ENCODE measurements at regions not wholly inside any gene's neighbourhood (a gene's known extent, or its start where the extent isn't known, plus 50 kb on each side); places are given as distances from the start of the nearest gene placed in this dataset.

DNA sequence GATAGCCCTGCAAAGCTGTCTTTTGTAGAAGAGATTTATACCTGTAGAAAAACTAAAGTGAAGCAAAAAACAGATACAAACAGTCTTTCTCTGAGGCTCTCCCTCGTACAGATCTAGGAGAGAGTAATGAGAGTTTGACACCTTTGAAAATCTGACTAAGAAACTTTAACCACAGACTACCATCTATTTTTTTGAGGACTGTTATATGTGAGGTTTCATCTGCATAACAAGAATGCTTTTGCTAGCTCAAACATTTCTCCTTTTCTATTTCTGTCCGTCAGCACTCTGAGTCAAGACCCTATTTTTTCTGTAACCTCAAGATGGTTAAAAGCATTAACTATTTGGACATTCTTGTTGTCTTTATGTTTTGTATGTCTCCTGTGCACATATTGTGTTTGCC lies 193.0 kb downstream of the BTBD3 start:
- H3K9me1 ChIP-seq (ENCODE audit: control insufficient read depth, extremely low read depth, insufficient read depth, low read length), result no peaks in the 10 kb centered on the region
- H3K4me1 ChIP-seq (ENCODE audit: control insufficient read depth, extremely low read depth, insufficient read depth, low read length), result peaks cover 9% of the 10 kb centered on the region
- no peak overlapping the region for H3K9ac ChIP-seq (ENCODE audit: control insufficient read depth, extremely low read depth, insufficient read depth, low read length)
- H3K27ac ChIP-seq (ENCODE audit: control insufficient read depth, insufficient read depth, low read length), result no peak overlapping the region
- no peaks in the 10 kb centered on the region for H3K27me3 ChIP-seq (ENCODE audit: control insufficient read depth, extremely low read depth, insufficient read depth, low read length)
- FAIRE-seq (no peak), DNase-seq (ENCODE audit: low read depth, low spot score) (no peak)
- no peak overlapping the region for H3K4me3 ChIP-seq (ENCODE audit: control insufficient read depth in 2 of 3, extremely low read depth in 1 of 3, insufficient read depth in 2 of 3, low read depth in 1 of 3, low read length in 3 of 3)
- no peaks in the 10 kb centered on the region for H3K79me2 ChIP-seq (ENCODE audit: control insufficient read depth, insufficient read depth, low read length)
- dilution Hi-C loops (cut with MboI; ENCODE audit: extremely low pct_ligation_motif_present, low sequenced_read_pairs), result no loop called here
- H3K36me3 ChIP-seq (ENCODE audit: control insufficient read depth in 2 of 2, extremely low read depth in 1 of 2, insufficient read depth in 2 of 2, low read length in 2 of 2), result no peaks in the 10 kb centered on the region
- no peak for TF ChIP-seq EZH2 (IDR thresholded peaks at IDR 0.05; ENCODE audit: low read length)
- TF ChIP-seq, protein P1, sequence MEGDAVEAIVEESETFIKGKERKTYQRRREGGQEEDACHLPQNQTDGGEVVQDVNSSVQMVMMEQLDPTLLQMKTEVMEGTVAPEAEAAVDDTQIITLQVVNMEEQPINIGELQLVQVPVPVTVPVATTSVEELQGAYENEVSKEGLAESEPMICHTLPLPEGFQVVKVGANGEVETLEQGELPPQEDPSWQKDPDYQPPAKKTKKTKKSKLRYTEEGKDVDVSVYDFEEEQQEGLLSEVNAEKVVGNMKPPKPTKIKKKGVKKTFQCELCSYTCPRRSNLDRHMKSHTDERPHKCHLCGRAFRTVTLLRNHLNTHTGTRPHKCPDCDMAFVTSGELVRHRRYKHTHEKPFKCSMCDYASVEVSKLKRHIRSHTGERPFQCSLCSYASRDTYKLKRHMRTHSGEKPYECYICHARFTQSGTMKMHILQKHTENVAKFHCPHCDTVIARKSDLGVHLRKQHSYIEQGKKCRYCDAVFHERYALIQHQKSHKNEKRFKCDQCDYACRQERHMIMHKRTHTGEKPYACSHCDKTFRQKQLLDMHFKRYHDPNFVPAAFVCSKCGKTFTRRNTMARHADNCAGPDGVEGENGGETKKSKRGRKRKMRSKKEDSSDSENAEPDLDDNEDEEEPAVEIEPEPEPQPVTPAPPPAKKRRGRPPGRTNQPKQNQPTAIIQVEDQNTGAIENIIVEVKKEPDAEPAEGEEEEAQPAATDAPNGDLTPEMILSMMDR (optimal IDR thresholded peaks at IDR 0.05 in 1 of 3, IDR thresholded peaks at IDR 0.05 in 1 of 3, conservative IDR thresholded peaks at IDR 0.05 in 1 of 3; ENCODE audit: extremely low read depth in 1 of 3, insufficient read depth in 2 of 3, low read length in 3 of 3), result no peak
- H2AFZ ChIP-seq (ENCODE audit: control insufficient read depth, low read length), result no peak overlapping the region
- no peak overlapping the region for H3K4me2 ChIP-seq (ENCODE audit: control insufficient read depth, extremely low read depth, insufficient read depth, low read depth, low read length)
- peaks cover 2% of the 10 kb centered on the region for H3K9me3 ChIP-seq (ENCODE audit: control insufficient read depth, low read depth, low read length)
- no peaks in the 10 kb centered on the region for H4K20me1 ChIP-seq (ENCODE audit: control insufficient read depth, extremely low read depth, insufficient read depth, low read length)

DNA sequence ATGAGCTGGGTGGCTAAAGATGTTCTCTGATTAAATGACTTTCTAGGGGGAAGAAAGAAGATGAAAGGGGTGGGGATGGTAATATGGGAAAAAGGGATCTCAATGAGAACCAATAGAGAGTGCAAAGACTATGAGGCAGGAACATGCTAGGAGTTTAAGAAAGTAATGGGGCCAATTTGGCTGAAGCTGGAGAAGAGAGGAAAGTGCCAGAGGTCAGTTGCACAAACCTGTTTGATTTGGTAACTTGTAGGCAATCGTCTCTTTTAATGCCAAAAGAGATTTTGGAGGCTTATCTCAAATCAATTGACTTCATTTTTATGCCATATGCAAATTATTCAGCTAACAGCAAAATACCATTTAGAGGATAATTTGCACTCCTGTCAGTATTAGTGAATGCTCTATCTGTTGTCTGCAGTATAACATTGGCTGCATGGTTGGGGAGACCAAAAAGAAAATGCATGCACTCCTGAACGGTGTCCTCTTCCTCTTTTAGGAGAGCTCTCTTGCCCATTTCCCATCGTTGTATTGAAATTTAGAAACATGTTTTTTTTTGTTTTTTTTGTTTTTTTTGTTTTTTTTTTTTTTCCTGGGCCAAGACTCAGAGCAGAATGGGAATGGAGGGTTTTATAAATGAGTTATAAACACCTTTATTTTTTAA lies 193.9 kb downstream of the BTBD3 start:
- Histone ChIP-seq H3K9ac (ENCODE audit: control insufficient read depth, extremely low read depth, insufficient read depth, low read length) (no peak overlapping the region), H3K27ac (ENCODE audit: control insufficient read depth, insufficient read depth, low read length) (no peak overlapping the region), H3K27me3 (ENCODE audit: control insufficient read depth, extremely low read depth, insufficient read depth, low read length) (no peaks in the 10 kb centered on the region), H3K4me2 (ENCODE audit: control insufficient read depth, extremely low read depth, insufficient read depth, low read depth, low read length) (no peak overlapping the region), H3K9me1 (ENCODE audit: control insufficient read depth, extremely low read depth, insufficient read depth, low read length) (no peaks in the 10 kb centered on the region), H2AFZ (ENCODE audit: control insufficient read depth, low read length) (no peak overlapping the region), H3K4me3 (ENCODE audit: control insufficient read depth in 2 of 3, extremely low read depth in 1 of 3, insufficient read depth in 2 of 3, low read depth in 1 of 3, low read length in 3 of 3) (no peak overlapping the region), H3K9me3 (ENCODE audit: control insufficient read depth, low read depth, low read length) (peaks cover 2% of the 10 kb centered on the region), H3K79me2 (ENCODE audit: control insufficient read depth, insufficient read depth, low read length) (no peaks in the 10 kb centered on the region), H3K4me1 (ENCODE audit: control insufficient read depth, extremely low read depth, insufficient read depth, low read length) (peaks cover 9% of the 10 kb centered on the region), H4K20me1 (ENCODE audit: control insufficient read depth, extremely low read depth, insufficient read depth, low read length) (no peaks in the 10 kb centered on the region), H3K36me3 (ENCODE audit: control insufficient read depth in 2 of 2, extremely low read depth in 1 of 2, insufficient read depth in 2 of 2, low read length in 2 of 2) (no peaks in the 10 kb centered on the region)
- FAIRE-seq (no peak), DNase-seq (ENCODE audit: low read depth, low spot score) (no peak)
- dilution Hi-C loops (cut with MboI; ENCODE audit: extremely low pct_ligation_motif_present, low sequenced_read_pairs), result no loop called here
- TF ChIP-seq EZH2 (IDR thresholded peaks at IDR 0.05; ENCODE audit: low read length), result no peak
- TF ChIP-seq, protein P1 (optimal IDR thresholded peaks at IDR 0.05 in 1 of 3, IDR thresholded peaks at IDR 0.05 in 1 of 3, conservative IDR thresholded peaks at IDR 0.05 in 1 of 3; ENCODE audit: extremely low read depth in 1 of 3, insufficient read depth in 2 of 3, low read length in 3 of 3), result no peak
